Panc1 (cell line): ENCODE measurements at regions not wholly inside any gene's neighbourhood (a gene's known extent, or its start where the extent isn't known, plus 50 kb on each side); places are given as distances from the start of the nearest gene placed in this dataset.
"Not testable (repeated sequence)": the region's sequence is repeated elsewhere in the genome, so short reads cannot be mapped to it uniquely, and the experiment has no call there.

ENCODE experiments used
- ATAC-seq: fragments of 200-7000 bp; cut with Tn5 transposase; 2 replicates; pipeline ENCODE4 v1.9.1; 2020; ENCODE audit warnings: mild to moderate bottlenecking, moderate library complexity
- BruUV-seq: library from RNA; stranded (reverse); fragments of 400-500 nt; replicated peaks from 2 replicates; lab custom pipeline; 2021; lab: Mats Ljungman, UMichigan
- CTCF ChIA-PET: fragments of 300-600 bp; sonication (Branson Sonifier 250); formaldehyde crosslinking; loops from one replicate; lab custom pipeline; 2022; ENCODE audit warnings: antibody characterized with exemption; lab: Charles Lee
- POLR2A ChIA-PET: fragments of 300-600 bp; sonication (Branson Sonifier 250); formaldehyde crosslinking; loops from one replicate; lab custom pipeline; 2022; ENCODE audit warnings: antibody characterized with exemption; lab: Charles Lee
- DNase-seq: peaks from one replicate; pipeline ENCODE4 v3.0.0-alpha.2; 2010; ENCODE audit warnings: low read depth, low spot score
- H3K27ac ChIP-seq: 2 replicates; pipeline ENCODE4 v1.5.1; 2011; ENCODE audit warnings: mild to moderate bottlenecking, low read length, inconsistent platforms
- H3K27me3 ChIP-seq: fragments of 200-500 bp; sonication (Bioruptor generic); 2 replicates; pipeline ENCODE4 v1.6.0; 2014; ENCODE audit warnings: low read length, inconsistent platforms; ENCODE audit not compliant: control insufficient read depth, insufficient read depth
- H3K36me3 ChIP-seq: fragments of 200-500 bp; sonication (Bioruptor generic); 2 replicates; pipeline ENCODE4 v1.5.1; 2014; ENCODE audit warnings: inconsistent platforms, mild to moderate bottlenecking, low read length, moderate library complexity; ENCODE audit not compliant: control insufficient read depth, insufficient read depth
- H3K4me1 ChIP-seq: 2 replicates; pipeline ENCODE4 v1.5.1; 2011; ENCODE audit warnings: inconsistent platforms, mild to moderate bottlenecking, low read length, moderate library complexity; ENCODE audit not compliant: control insufficient read depth, insufficient read depth
- H3K4me3 ChIP-seq, 2 experiments: 2 replicates each; pipeline ENCODE4 v1.5.1; 2011 to 2012; ENCODE audit warnings: low read depth in 2 of 2, low read length in 2 of 2, mild to moderate bottlenecking in 2 of 2, inconsistent platforms in 1 of 2, moderate library complexity in 1 of 2
- H3K9me3 ChIP-seq: fragments of 200-500 bp; sonication (Bioruptor generic); 2 replicates; pipeline ENCODE4 v1.5.1; 2014; ENCODE audit warnings: low read depth, mild to moderate bottlenecking, inconsistent platforms, low read length, moderate library complexity; ENCODE audit not compliant: control insufficient read depth, insufficient read depth
- POLR2AphosphoS5 ChIP-seq: IDR thresholded peaks from 2 replicates; pipeline ENCODE4 v1.6.1; 2012; ENCODE audit warnings: mild to moderate bottlenecking, low read depth, low read length, moderate library complexity
- SIN3A ChIP-seq: IDR thresholded peaks from 2 replicates; pipeline ENCODE4 v1.6.1; 2012; ENCODE audit warnings: low read depth, mild to moderate bottlenecking, low read length, moderate library complexity, borderline replicate concordance; ENCODE audit not compliant: insufficient read depth
- TCF7L2 ChIP-seq: IDR thresholded peaks from 2 replicates; pipeline ENCODE4 v1.6.1; 2011; ENCODE audit warnings: mild to moderate bottlenecking, low read depth, low read length, inconsistent platforms
- in situ Hi-C: cut with HindIII; loops from 2 replicates; pipeline ENCODE4 v1.10.0; 2016; ENCODE audit warnings: low sequenced_read_pairs, low pct_unique_long_range_greater_than_20kb
- intact Hi-C: fragments of 100-400 bp; cut with micrococcal nuclease; formaldehyde crosslinking; loops from one replicate; pipeline ENCODE4 v1.10.0; 2022; ENCODE audit not compliant: unreplicated experiment
- TF ChIP-seq, protein P1 (sequence below): fragments of 450-650 bp; IDR thresholded peaks from 2 replicates; pipeline ENCODE4 v1.5.1; 2017; ENCODE audit warnings: mild to moderate bottlenecking
- TF ChIP-seq, protein P2 (sequence below), 2 experiments: IDR thresholded peaks; 2 replicates each; pipeline ENCODE4 v1.6.1; 2011 to 2012; ENCODE audit warnings: low read depth in 2 of 2, control low read depth in 1 of 2, low read length in 1 of 2, mild to moderate bottlenecking in 1 of 2, moderate library complexity in 1 of 2; ENCODE audit not compliant: insufficient read depth in 1 of 2

DNA sequence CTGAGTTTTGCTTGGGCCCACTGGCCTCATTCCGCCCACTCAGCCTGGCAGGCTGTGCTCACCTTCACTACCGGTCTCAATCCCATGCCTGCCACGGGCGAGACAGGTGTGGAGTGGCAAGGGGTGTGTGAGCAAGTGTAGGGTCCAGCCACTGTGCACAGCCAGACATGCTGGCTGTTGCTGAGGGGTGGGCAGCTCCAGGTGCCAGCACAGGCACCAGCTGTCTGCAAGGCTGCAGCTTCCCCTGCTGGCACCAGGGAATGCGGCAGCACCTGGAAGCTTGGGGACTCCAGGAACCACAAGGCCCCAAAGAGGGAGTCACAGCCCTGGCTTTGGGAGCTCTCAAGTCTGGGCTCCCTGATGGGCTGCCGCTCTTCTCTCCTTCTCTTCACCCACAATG lies 372.7 kb downstream of the CBLN4 start:
- ChIA-PET POLR2A (no interaction called here), CTCF (no interaction called here)
- no peak overlapping the region for H3K27ac ChIP-seq
- no peaks in the 10 kb centered on the region for H3K27me3 ChIP-seq
- DNase-seq (no peak), ATAC-seq (no peak)
- no peak overlapping the region for H3K4me3 ChIP-seq
- H3K36me3 ChIP-seq = no peaks in the 10 kb centered on the region
- no peaks in the 10 kb centered on the region for H3K4me1 ChIP-seq
- TF ChIP-seq TCF7L2 (no peak), POLR2AphosphoS5 (no peak), SIN3A (no peak)
- TF ChIP-seq, protein P1, sequence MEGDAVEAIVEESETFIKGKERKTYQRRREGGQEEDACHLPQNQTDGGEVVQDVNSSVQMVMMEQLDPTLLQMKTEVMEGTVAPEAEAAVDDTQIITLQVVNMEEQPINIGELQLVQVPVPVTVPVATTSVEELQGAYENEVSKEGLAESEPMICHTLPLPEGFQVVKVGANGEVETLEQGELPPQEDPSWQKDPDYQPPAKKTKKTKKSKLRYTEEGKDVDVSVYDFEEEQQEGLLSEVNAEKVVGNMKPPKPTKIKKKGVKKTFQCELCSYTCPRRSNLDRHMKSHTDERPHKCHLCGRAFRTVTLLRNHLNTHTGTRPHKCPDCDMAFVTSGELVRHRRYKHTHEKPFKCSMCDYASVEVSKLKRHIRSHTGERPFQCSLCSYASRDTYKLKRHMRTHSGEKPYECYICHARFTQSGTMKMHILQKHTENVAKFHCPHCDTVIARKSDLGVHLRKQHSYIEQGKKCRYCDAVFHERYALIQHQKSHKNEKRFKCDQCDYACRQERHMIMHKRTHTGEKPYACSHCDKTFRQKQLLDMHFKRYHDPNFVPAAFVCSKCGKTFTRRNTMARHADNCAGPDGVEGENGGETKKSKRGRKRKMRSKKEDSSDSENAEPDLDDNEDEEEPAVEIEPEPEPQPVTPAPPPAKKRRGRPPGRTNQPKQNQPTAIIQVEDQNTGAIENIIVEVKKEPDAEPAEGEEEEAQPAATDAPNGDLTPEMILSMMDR = no peak
- TF ChIP-seq, protein P2, sequence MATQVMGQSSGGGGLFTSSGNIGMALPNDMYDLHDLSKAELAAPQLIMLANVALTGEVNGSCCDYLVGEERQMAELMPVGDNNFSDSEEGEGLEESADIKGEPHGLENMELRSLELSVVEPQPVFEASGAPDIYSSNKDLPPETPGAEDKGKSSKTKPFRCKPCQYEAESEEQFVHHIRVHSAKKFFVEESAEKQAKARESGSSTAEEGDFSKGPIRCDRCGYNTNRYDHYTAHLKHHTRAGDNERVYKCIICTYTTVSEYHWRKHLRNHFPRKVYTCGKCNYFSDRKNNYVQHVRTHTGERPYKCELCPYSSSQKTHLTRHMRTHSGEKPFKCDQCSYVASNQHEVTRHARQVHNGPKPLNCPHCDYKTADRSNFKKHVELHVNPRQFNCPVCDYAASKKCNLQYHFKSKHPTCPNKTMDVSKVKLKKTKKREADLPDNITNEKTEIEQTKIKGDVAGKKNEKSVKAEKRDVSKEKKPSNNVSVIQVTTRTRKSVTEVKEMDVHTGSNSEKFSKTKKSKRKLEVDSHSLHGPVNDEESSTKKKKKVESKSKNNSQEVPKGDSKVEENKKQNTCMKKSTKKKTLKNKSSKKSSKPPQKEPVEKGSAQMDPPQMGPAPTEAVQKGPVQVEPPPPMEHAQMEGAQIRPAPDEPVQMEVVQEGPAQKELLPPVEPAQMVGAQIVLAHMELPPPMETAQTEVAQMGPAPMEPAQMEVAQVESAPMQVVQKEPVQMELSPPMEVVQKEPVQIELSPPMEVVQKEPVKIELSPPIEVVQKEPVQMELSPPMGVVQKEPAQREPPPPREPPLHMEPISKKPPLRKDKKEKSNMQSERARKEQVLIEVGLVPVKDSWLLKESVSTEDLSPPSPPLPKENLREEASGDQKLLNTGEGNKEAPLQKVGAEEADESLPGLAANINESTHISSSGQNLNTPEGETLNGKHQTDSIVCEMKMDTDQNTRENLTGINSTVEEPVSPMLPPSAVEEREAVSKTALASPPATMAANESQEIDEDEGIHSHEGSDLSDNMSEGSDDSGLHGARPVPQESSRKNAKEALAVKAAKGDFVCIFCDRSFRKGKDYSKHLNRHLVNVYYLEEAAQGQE (IDR thresholded peaks at IDR 0.05; ENCODE audit: insufficient read depth in 1 of 2, low read depth in 2 of 2, low read length in 1 of 2) = no peak
- H3K9me3 ChIP-seq = no peaks in the 10 kb centered on the region
- intact Hi-C loops = no loop called here
- BruUV-seq = no TSS peak
- in situ Hi-C loops = no loop called here

DNA sequence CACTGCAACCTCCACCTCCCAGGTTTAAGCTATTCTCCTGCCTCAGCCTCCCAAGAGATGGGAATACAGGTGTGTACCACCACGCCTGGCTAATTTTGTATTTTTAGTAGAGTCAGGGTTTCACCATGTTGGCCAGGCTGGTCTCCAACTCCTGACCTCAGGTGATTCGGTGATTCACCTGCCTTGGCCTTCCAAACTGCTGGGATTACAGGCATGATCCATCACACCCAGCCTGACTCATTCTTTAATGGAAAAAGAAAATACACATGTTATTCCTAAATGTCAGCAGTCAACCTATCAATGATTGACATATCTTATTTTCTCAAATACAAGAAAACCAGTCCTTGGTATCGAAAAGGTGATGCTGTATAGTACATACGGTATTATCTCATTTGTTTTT lies 376.2 kb downstream of the CBLN4 start:
- BruUV-seq, H3K27me3 ChIP-seq, intact Hi-C loops, DNase-seq, H3K4me3 ChIP-seq, H3K27ac ChIP-seq, H3K36me3 ChIP-seq, ATAC-seq, H3K9me3 ChIP-seq, in situ Hi-C loops, POLR2A ChIA-PET, H3K4me1 ChIP-seq, CTCF ChIA-PET: not testable (repeated sequence)

DNA sequence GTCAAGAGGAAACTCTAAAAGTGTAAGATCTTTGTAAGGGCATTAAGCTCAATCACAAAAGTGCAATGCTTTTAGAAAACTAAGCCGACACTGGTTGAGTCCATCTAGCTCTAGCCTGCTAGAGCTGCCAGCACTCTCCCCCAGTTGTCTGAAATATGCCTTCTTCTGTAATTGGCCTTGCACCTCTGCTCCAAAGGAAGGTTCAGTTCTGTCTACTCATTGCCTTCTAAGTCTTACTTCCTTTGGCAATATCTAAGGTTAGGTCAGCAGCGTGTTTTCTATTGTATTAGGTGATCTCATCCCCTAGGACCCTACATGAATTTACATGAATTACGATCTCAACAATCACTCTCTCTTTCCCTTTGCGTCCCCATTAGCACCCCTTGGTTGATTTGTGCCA lies 378.6 kb downstream of the CBLN4 start:
- in situ Hi-C loops = no loop called here
- Histone ChIP-seq H3K4me3 (no peak overlapping the region), H3K27ac (no peak overlapping the region), H3K4me1 (no peaks in the 10 kb centered on the region), H3K36me3 (no peaks in the 10 kb centered on the region), H3K9me3 (no peaks in the 10 kb centered on the region), H3K27me3 (no peaks in the 10 kb centered on the region)
- CTCF ChIA-PET = no interaction called here
- POLR2A ChIA-PET = no interaction called here
- DNase-seq = no peak
- TF ChIP-seq POLR2AphosphoS5 = no peak
- TF ChIP-seq SIN3A = no peak
- TF ChIP-seq, protein P2 (IDR thresholded peaks at IDR 0.05; ENCODE audit: insufficient read depth in 1 of 2, low read depth in 2 of 2, low read length in 1 of 2) = no peak
- TF ChIP-seq TCF7L2 = no peak
- TF ChIP-seq, protein P1 = no peak
- intact Hi-C loops = no loop called here
- BruUV-seq = no TSS peak
- ATAC-seq = no peak
